VCaP (cell line): ENCODE measurements at regions not wholly inside any gene's neighbourhood (a gene's known extent, or its start where the extent isn't known, plus 50 kb on each side); places are given as distances from the start of the nearest gene placed in this dataset.

ENCODE experiments used
- H3K27ac ChIP-seq: fragments of 450-650 bp; 2 replicates; pipeline ENCODE4 v1.5.1; 2017
- CTCF ChIP-seq: fragments of 450-650 bp; conservative IDR thresholded peaks from 2 replicates; pipeline ENCODE4 v1.5.1; 2017; ENCODE audit warnings: mild to moderate bottlenecking, moderate library complexity

GRCh38 chr5:61860978-61861377 lies 445.0 kb upstream of the KIF2A start:
- no peak overlapping the region for H3K27ac ChIP-seq
- no peak for TF ChIP-seq CTCF

DNA sequence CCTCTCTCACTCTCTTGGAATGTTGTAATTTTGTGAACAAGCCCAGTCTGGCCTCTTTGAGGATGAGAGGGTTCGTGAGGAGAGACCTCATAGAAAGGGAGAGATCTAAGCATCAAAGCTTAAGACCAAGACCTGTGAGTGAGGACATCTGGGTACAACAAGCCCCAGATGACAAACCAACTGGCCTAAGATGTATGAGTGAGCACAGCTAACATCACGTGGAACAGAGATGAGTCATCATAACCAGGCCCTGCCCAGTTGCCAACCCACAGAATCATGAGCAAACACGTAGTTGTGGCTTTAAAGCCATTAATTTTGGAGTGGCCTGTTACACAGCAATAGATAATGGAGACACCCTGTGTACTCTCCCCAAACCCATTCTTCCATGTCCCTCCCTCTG lies 439.1 kb upstream of the KIF2A start:
- no peak overlapping the region for H3K27ac ChIP-seq

DNA sequence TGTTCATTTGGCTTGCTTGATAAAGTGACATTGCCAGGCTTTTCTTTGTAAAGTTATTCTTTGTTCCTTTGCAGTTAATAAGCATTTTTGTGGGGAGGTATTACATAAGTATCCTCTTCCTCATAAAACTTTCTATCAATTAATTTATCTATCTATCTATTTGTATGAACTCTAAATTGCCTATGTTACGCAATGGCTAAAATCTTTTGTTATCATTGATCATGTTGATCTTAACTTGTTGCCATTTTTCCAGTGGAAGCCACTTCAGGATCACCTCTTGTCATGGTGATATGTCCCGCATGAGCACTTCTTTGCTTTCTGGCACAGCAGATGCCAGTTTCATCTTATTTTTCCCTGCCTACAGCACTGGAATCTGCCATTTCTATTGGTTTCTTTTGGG lies 436.7 kb upstream of the KIF2A start:
- H3K27ac ChIP-seq, result no peak overlapping the region
- no peak for TF ChIP-seq CTCF

More for the DNA sequence above, 439.1 kb upstream of the KIF2A start:
- TF ChIP-seq CTCF, result no peak

- no peak overlapping the region for H3K27ac ChIP-seq
- no peak for TF ChIP-seq CTCF
These were observed 427.5 kb upstream of the KIF2A start for GRCh38 chr5:61878471-61878870.

GRCh38 chr5:61881821-61882487 lies 424.1 kb upstream of the KIF2A start:
- no peak for TF ChIP-seq CTCF
- H3K27ac ChIP-seq, result no peak overlapping the region

DNA sequence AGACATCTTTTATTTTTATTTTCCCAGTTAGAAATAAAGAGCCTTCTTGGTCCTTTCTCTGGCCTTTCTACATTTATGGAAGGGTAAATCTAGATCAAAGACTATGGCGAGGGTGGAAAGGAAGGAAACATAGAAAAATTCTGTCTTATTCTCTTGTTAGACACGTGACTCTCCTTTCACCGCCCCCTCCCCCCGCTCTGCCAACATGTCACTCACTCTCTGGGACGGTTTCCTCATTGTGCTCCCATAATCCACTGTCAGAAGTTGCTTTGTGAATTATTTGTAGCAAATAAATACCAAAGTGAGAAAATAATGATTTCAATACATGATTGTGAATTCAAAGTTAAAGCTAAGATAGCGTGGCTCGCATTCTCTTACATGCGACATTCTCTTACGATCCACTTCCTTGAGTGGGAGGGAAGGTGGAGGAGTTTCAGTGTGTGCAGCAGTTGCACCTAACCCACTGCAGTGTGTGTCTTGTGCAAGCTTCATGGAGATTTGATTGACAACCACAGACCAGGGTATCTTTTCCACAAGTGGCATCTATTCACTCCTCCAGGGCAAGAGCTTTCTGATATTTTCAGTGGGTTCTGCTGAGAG lies 423.0 kb upstream of the KIF2A start:
- no peak overlapping the region for H3K27ac ChIP-seq

GRCh38 chr5:61884252-61884855 lies 421.7 kb upstream of the KIF2A start:
- TF ChIP-seq CTCF, result no peak
- H3K27ac ChIP-seq, result no peak overlapping the region

More for the DNA sequence above, 423.0 kb upstream of the KIF2A start:
- no peak for TF ChIP-seq CTCF
